GM23338 (cell line): ENCODE measurements at regions not wholly inside any gene's neighbourhood (a gene's known extent, or its start where the extent isn't known, plus 50 kb on each side); places are given as distances from the start of the nearest gene placed in this dataset.

Experiments used
- ATAC-seq: fragments of 200-7000 bp; cut with Tn5 transposase; 3 replicates; pipeline ENCODE4 v1.9.1; 2020
- DNase-seq: peaks from one replicate; pipeline ENCODE4 v3.0.0-alpha.2; 2015; ENCODE audit warnings: low spot score
- H2AFZ ChIP-seq: fragments of 200-600 bp; sonication (generic); 2 replicates; pipeline ENCODE4 v1.8.0; 2016; ENCODE audit warnings: antibody characterized with exemption, mild to moderate bottlenecking, moderate library complexity
- H3F3A ChIP-seq: fragments of 200-600 bp; sonication (generic); replicated peaks from 2 replicates; pipeline ENCODE4 v1.8.0; 2017; ENCODE audit warnings: antibody characterized with exemption, mixed run types, low read depth
- H3K27ac ChIP-seq: fragments of 200-600 bp; sonication (generic); 2 replicates; pipeline ENCODE4 v1.6.1; 2016; ENCODE audit warnings: low read depth
- H3K27me3 ChIP-seq: fragments of 200-600 bp; sonication (generic); 2 replicates; pipeline ENCODE4 v1.8.0; 2016; ENCODE audit warnings: mild to moderate bottlenecking, mixed run types, moderate library complexity; ENCODE audit not compliant: insufficient read depth
- H3K36me3 ChIP-seq: fragments of 200-600 bp; sonication (generic); 2 replicates; pipeline ENCODE4 v1.8.0; 2016; ENCODE audit warnings: mild to moderate bottlenecking; ENCODE audit not compliant: insufficient read depth
- H3K4me1 ChIP-seq: fragments of 200-600 bp; sonication (generic); 2 replicates; pipeline ENCODE4 v1.8.0; 2016; ENCODE audit warnings: mild to moderate bottlenecking, moderate library complexity; ENCODE audit not compliant: insufficient read depth
- H3K4me2 ChIP-seq: fragments of 200-600 bp; sonication (generic); 2 replicates; pipeline ENCODE4 v1.7.1; 2017; ENCODE audit warnings: mixed run types
- H3K4me3 ChIP-seq: fragments of 200-600 bp; sonication (generic); 2 replicates; pipeline ENCODE4 v1.6.1; 2016; ENCODE audit warnings: mixed run types
- H3K79me2 ChIP-seq: fragments of 200-600 bp; sonication (generic); replicated peaks from 2 replicates; pipeline ENCODE4 v1.8.0; 2017; ENCODE audit warnings: mild to moderate bottlenecking; ENCODE audit not compliant: insufficient read depth
- H3K9me2 ChIP-seq: fragments of 200-600 bp; sonication (generic); 2 replicates; pipeline ENCODE4 v1.8.0; 2017; ENCODE audit not compliant: insufficient read depth
- H4K20me1 ChIP-seq: fragments of 200-600 bp; sonication (generic); replicated peaks from 2 replicates; pipeline ENCODE4 v1.8.0; 2017; ENCODE audit warnings: mild to moderate bottlenecking; ENCODE audit not compliant: insufficient read depth
- H3K27ac Mint-ChIP-seq: 2 replicates; pipeline ENCODE4 v1.8.0; 2020; ENCODE audit warnings: inconsistent platforms, mild to moderate bottlenecking, moderate library complexity, mixed read lengths
- H3K27me3 Mint-ChIP-seq: 3 replicates; pipeline ENCODE4 v1.8.0; 2022; ENCODE audit warnings: low read depth, mild to moderate bottlenecking, moderate library complexity, mixed read lengths, inconsistent platforms; ENCODE audit not compliant: insufficient read depth, poor library complexity
- H3K36me3 Mint-ChIP-seq: 3 replicates; pipeline ENCODE4 v1.8.0; 2021; ENCODE audit warnings: low read depth, mild to moderate bottlenecking, inconsistent platforms, moderate library complexity, mixed read lengths
- H3K4me1 Mint-ChIP-seq: 3 replicates; pipeline ENCODE4 v1.8.0; 2020; ENCODE audit warnings: mild to moderate bottlenecking, inconsistent platforms, mixed read lengths
- H3K4me3 Mint-ChIP-seq: 3 replicates; pipeline ENCODE4 v1.8.0; 2021; ENCODE audit warnings: moderate library complexity, mild to moderate bottlenecking, inconsistent platforms, mixed read lengths
- H3K9me3 Mint-ChIP-seq: 3 replicates; pipeline ENCODE4 v1.8.0; 2020; ENCODE audit warnings: moderate library complexity, mild to moderate bottlenecking, inconsistent platforms, mixed read lengths
- CREB1 ChIP-seq: fragments of 250-450 bp; sonication (Bioruptor Pico); IDR thresholded peaks from 2 replicates; pipeline ENCODE4 v1.5.0; 2020; ENCODE audit warnings: low read depth, mild to moderate bottlenecking, moderate library complexity
- CTCF ChIP-seq, 2 experiments: fragments of 200-600 bp in 1 of 2; sonication (generic) in 1 of 2; conservative IDR thresholded peaks; 2 replicates each; pipeline versions ENCODE4 v1.5.1 to v1.6.1; 2016 to 2017; ENCODE audit warnings: antibody characterized with exemption in 2 of 2, low read depth in 2 of 2, mild to moderate bottlenecking in 2 of 2, moderate library complexity in 1 of 2
- ETS1 ChIP-seq: IDR thresholded peaks from 2 replicates; pipeline ENCODE4 v1.6.1; 2016; ENCODE audit warnings: antibody characterized with exemption
- EZH2 ChIP-seq: fragments of 200-600 bp; sonication (generic); IDR thresholded peaks from one replicate; pipeline ENCODE4 v1.8.0; 2017; ENCODE audit warnings: antibody characterized with exemption, mild to moderate bottlenecking, low read depth; ENCODE audit not compliant: unreplicated experiment
- EZH2phosphoT487 ChIP-seq: fragments of 200-600 bp; sonication (generic); IDR thresholded peaks from one replicate; pipeline ENCODE4 v1.8.1; 2018; ENCODE audit warnings: antibody characterized with exemption; ENCODE audit not compliant: unreplicated experiment
- NANOG ChIP-seq: IDR thresholded peaks from 2 replicates; pipeline ENCODE4 v1.6.1; 2016; ENCODE audit warnings: antibody characterized with exemption, borderline replicate concordance
- POLR2AphosphoS5 ChIP-seq: IDR thresholded peaks from 2 replicates; pipeline ENCODE4 v1.6.1; 2016; ENCODE audit warnings: antibody characterized with exemption, low read depth
- REST ChIP-seq: IDR thresholded peaks from one replicate; pipeline ENCODE4 v1.6.1; 2018; ENCODE audit warnings: antibody characterized with exemption; ENCODE audit not compliant: unreplicated experiment
- STAT1 ChIP-seq: IDR thresholded peaks from one replicate; pipeline ENCODE4 v1.6.1; 2016; ENCODE audit warnings: antibody characterized with exemption; ENCODE audit not compliant: unreplicated experiment
- ZNF114 ChIP-seq: fragments of 250-450 bp; sonication (Bioruptor Pico); IDR thresholded peaks from 2 replicates; pipeline ENCODE4 v1.5.0; 2020; ENCODE audit warnings: mild to moderate bottlenecking, moderate library complexity
- ZNF331 ChIP-seq: fragments of 250-450 bp; sonication (Bioruptor Pico); IDR thresholded peaks from 2 replicates; pipeline ENCODE4 v1.5.0; 2020; ENCODE audit warnings: low read depth, mild to moderate bottlenecking, moderate library complexity
- TF ChIP-seq, protein P1 (sequence below): fragments of 250-450 bp; sonication (Bioruptor Pico); IDR thresholded peaks from 2 replicates; pipeline ENCODE4 v1.5.0; 2020; ENCODE audit warnings: mild to moderate bottlenecking, moderate library complexity

DNA sequence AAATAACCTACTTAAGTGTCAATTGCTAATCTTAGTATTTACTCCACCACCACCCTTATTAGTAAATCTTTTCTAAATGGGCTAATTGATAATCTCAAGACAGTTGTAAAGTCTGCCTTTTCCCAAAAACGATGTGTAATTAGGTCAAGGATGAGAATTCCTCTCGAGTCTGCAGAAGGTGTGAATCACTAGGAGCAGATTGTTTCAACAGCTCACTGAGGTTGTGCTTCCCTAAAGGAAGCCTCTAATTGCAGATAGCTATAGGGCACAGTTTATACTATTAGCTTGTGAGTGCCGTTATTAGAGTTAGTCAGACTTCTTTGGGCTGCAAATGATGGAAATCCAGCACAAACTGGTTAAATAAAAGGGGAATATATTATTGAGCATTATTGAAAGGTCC is 84.9 kb downstream of the C11orf91 start (continued):
- TF ChIP-seq, protein P1, sequence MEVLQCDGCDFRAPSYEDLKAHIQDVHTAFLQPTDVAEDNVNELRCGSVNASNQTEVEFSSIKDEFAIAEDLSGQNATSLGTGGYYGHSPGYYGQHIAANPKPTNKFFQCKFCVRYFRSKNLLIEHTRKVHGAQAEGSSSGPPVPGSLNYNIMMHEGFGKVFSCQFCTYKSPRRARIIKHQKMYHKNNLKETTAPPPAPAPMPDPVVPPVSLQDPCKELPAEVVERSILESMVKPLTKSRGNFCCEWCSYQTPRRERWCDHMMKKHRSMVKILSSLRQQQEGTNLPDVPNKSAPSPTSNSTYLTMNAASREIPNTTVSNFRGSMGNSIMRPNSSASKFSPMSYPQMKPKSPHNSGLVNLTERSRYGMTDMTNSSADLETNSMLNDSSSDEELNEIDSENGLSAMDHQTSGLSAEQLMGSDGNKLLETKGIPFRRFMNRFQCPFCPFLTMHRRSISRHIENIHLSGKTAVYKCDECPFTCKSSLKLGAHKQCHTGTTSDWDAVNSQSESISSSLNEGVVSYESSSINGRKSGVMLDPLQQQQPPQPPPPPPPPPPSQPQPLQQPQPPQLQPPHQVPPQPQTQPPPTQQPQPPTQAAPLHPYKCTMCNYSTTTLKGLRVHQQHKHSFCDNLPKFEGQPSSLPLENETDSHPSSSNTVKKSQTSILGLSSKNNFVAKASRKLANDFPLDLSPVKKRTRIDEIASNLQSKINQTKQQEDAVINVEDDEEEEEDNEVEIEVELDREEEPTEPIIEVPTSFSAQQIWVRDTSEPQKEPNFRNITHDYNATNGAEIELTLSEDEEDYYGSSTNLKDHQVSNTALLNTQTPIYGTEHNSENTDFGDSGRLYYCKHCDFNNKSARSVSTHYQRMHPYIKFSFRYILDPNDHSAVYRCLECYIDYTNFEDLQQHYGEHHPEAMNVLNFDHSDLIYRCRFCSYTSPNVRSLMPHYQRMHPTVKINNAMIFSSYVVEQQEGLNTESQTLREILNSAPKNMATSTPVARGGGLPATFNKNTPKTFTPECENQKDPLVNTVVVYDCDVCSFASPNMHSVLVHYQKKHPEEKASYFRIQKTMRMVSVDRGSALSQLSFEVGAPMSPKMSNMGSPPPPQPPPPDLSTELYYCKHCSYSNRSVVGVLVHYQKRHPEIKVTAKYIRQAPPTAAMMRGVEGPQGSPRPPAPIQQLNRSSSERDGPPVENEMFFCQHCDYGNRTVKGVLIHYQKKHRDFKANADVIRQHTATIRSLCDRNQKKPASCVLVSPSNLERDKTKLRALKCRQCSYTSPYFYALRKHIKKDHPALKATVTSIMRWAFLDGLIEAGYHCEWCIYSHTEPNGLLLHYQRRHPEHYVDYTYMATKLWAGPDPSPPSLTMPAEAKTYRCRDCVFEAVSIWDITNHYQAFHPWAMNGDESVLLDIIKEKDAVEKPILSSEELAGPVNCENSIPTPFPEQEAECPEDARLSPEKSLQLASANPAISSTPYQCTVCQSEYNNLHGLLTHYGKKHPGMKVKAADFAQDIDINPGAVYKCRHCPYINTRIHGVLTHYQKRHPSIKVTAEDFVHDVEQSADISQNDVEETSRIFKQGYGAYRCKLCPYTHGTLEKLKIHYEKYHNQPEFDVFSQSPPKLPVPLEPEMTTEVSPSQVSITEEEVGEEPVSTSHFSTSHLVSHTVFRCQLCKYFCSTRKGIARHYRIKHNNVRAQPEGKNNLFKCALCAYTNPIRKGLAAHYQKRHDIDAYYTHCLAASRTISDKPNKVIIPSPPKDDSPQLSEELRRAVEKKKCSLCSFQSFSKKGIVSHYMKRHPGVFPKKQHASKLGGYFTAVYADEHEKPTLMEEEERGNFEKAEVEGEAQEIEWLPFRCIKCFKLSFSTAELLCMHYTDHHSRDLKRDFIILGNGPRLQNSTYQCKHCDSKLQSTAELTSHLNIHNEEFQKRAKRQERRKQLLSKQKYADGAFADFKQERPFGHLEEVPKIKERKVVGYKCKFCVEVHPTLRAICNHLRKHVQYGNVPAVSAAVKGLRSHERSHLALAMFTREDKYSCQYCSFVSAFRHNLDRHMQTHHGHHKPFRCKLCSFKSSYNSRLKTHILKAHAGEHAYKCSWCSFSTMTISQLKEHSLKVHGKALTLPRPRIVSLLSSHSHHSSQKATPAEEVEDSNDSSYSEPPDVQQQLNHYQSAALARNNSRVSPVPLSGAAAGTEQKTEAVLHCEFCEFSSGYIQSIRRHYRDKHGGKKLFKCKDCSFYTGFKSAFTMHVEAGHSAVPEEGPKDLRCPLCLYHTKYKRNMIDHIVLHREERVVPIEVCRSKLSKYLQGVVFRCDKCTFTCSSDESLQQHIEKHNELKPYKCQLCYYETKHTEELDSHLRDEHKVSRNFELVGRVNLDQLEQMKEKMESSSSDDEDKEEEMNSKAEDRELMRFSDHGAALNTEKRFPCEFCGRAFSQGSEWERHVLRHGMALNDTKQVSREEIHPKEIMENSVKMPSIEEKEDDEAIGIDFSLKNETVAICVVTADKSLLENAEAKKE (CRISPR knock-in tag) = no peak
- TF ChIP-seq NANOG = no peak
- TF ChIP-seq STAT1 = no peak
- TF ChIP-seq REST = no peak
- TF ChIP-seq ZNF331 (CRISPR knock-in tag) = no peak

DNA sequence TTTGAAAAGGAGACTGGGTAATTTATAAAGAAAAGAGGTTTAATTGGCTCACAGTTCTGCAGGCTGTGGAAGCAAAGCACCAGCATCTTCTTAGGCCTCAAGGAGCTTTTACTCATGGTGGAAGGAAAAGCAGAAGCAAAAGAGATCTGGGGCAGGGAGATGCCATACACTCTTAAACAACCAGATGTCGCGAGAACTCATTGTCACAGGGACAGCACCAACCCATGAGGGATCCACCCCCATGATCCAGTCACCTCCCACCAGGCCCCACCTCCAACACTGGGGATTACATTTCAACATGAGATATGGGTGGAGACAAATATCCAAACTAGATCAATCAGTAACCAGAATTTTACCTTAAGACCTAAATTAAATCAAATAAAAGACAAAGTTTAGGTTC is 87.2 kb downstream of the C11orf91 start:
- no peaks in the 10 kb centered on the region; the same call in 1 of the 2 replicates for H3K36me3 ChIP-seq
- Mint-ChIP-seq H3K4me1 (peaks cover 8% of the 10 kb centered on the region), H3K9me3 (no peaks in the 10 kb centered on the region), H3K4me3 (no peak overlapping the region), H3K27me3 (peaks cover 3% of the 10 kb centered on the region), H3K36me3 (no peaks in the 10 kb centered on the region), H3K27ac (no peak overlapping the region)
- no peak overlapping the region for H3K4me3 ChIP-seq
- H3K27me3 ChIP-seq = no peaks in the 10 kb centered on the region
- no peaks in the 10 kb centered on the region for H3K79me2 ChIP-seq
- DNase-seq = no peak
- ATAC-seq = no peak
- H3F3A ChIP-seq = no peaks in the 10 kb centered on the region
- peaks cover 2% of the 10 kb centered on the region; the same call in 1 of the 2 replicates for H3K4me1 ChIP-seq
- no peaks in the 10 kb centered on the region for H4K20me1 ChIP-seq
- H3K27ac ChIP-seq = no peak overlapping the region
- H2AFZ ChIP-seq = 0 out of 2 replicates have a peak overlapping the region, but pooled peaks have one; percentile 23
- no peaks in the 10 kb centered on the region for H3K9me2 ChIP-seq
- H3K4me2 ChIP-seq = no peak overlapping the region
- TF ChIP-seq EZH2 (no peak), STAT1 (no peak), POLR2AphosphoS5 (no peak), CTCF (conservative IDR thresholded peaks at IDR 0.05; ENCODE audit: low read depth in 2 of 2) (no peak), ZNF331 (CRISPR knock-in tag) (no peak), ZNF114 (CRISPR knock-in tag) (no peak), EZH2phosphoT487 (no peak), ETS1 (no peak), CREB1 (CRISPR knock-in tag) (no peak), NANOG (no peak)
